ENCODE measurements at regions not wholly inside any gene's neighbourhood (a gene's known extent, or its start where the extent isn't known, plus 50 kb on each side); places are given as distances from the start of the nearest gene placed in this dataset.

- no peak for DNase-seq (ENCODE audit: low spot score)
Observed at GRCh38 chr2:164302786-164303185, 318.5 kb downstream of the GRB14 start.

- no peak for DNase-seq (ENCODE audit: low spot score)
Observed at GRCh38 chr2:164288235-164288634, 333.0 kb downstream of the GRB14 start.

GRCh38 chr2:164287056-164287455 is 334.2 kb downstream of the GRB14 start:
- no peak for DNase-seq (ENCODE audit: low spot score)

- DNase-seq (ENCODE audit: low spot score): no peak
Observed at GRCh38 chr2:164285576-164285975, 335.7 kb downstream of the GRB14 start.

GRCh38 chr2:164281896-164282295 is 339.4 kb downstream of the GRB14 start:
- DNase-seq (ENCODE audit: low spot score): no peak

GRCh38 chr2:164275659-164276058 is 345.6 kb downstream of the GRB14 start:
- no peak for DNase-seq (ENCODE audit: low spot score)

GRCh38 chr2:164260506-164260905 is 360.8 kb downstream of the GRB14 start:
- no peak for DNase-seq (ENCODE audit: low spot score)

GRCh38 chr2:164257742-164258141 is 363.5 kb downstream of the GRB14 start:
- no peak for DNase-seq (ENCODE audit: low spot score)

- DNase-seq (ENCODE audit: low spot score): no peak
Observed at GRCh38 chr2:164252568-164253287, 368.6 kb downstream of the GRB14 start.

- no peak for DNase-seq (ENCODE audit: low spot score)
Observed at GRCh38 chr2:164243315-164243714, 378.0 kb downstream of the GRB14 start.

- no peak for DNase-seq (ENCODE audit: low spot score)
Observed at GRCh38 chr2:164242409-164242808, 378.9 kb downstream of the GRB14 start.

GRCh38 chr2:164234074-164234473 is 387.2 kb downstream of the GRB14 start:
- DNase-seq (ENCODE audit: low spot score): no peak

GRCh38 chr2:164224007-164224406 is 397.3 kb downstream of the GRB14 start:
- no peak for DNase-seq (ENCODE audit: low spot score)

GRCh38 chr2:164221473-164221872 is 399.8 kb downstream of the GRB14 start:
- no peak for DNase-seq (ENCODE audit: low spot score)

GRCh38 chr2:164220265-164220664 is 401.0 kb downstream of the GRB14 start:
- DNase-seq (ENCODE audit: low spot score): no peak

GRCh38 chr2:164213916-164214315 is 407.4 kb downstream of the GRB14 start:
- DNase-seq (ENCODE audit: low spot score): no peak

- no peak for DNase-seq (ENCODE audit: low spot score)
Observed at GRCh38 chr2:164205347-164205746, 415.9 kb downstream of the GRB14 start.

- DNase-seq (ENCODE audit: low spot score): no peak
Observed at GRCh38 chr2:164203131-164203530, 418.2 kb downstream of the GRB14 start.

GRCh38 chr2:164198256-164198655 is 423.0 kb downstream of the GRB14 start:
- no peak for DNase-seq (ENCODE audit: low spot score)

- no peak for DNase-seq (ENCODE audit: low spot score)
Observed at GRCh38 chr2:164190700-164191099, 430.6 kb downstream of the GRB14 start.

- DNase-seq (ENCODE audit: low spot score): no peak
Observed at GRCh38 chr2:164189851-164190250, 431.4 kb downstream of the GRB14 start.

- no peak for DNase-seq (ENCODE audit: low spot score)
Observed at GRCh38 chr2:164187121-164187520, 434.2 kb downstream of the GRB14 start.

GRCh38 chr2:164186591-164186990 is 434.7 kb downstream of the GRB14 start:
- no peak for DNase-seq (ENCODE audit: low spot score)

GRCh38 chr2:164182116-164182627 is 439.1 kb downstream of the GRB14 start:
- DNase-seq (ENCODE audit: low spot score): no peak
